D721Med (cell line): ENCODE measurements at regions not wholly inside any gene's neighbourhood (a gene's known extent, or its start where the extent isn't known, plus 50 kb on each side); places are given as distances from the start of the nearest gene placed in this dataset.

Experiments
- DNase-seq: peaks from one replicate; pipeline ENCODE4 v3.0.0; 2011; ENCODE audit warnings: low spot score; ENCODE audit not compliant: insufficient read length
- FAIRE-seq: peaks from 2 replicates; lab custom pipeline; 2011; peaks lifted over from hg19 to GRCh38; lab: Jason Lieb, UNC
- TF ChIP-seq, protein P1 (sequence below): IDR thresholded peaks from 2 replicates; pipeline ENCODE4 v1.5.1; 2012; ENCODE audit warnings: mild to moderate bottlenecking, control low read depth; ENCODE audit not compliant: insufficient read depth; ENCODE audit errors: missing control alignments

GRCh38 chr1:182139496-182139895, 78.0 kb upstream of the ZNF648 start:
- TF ChIP-seq, protein P1, sequence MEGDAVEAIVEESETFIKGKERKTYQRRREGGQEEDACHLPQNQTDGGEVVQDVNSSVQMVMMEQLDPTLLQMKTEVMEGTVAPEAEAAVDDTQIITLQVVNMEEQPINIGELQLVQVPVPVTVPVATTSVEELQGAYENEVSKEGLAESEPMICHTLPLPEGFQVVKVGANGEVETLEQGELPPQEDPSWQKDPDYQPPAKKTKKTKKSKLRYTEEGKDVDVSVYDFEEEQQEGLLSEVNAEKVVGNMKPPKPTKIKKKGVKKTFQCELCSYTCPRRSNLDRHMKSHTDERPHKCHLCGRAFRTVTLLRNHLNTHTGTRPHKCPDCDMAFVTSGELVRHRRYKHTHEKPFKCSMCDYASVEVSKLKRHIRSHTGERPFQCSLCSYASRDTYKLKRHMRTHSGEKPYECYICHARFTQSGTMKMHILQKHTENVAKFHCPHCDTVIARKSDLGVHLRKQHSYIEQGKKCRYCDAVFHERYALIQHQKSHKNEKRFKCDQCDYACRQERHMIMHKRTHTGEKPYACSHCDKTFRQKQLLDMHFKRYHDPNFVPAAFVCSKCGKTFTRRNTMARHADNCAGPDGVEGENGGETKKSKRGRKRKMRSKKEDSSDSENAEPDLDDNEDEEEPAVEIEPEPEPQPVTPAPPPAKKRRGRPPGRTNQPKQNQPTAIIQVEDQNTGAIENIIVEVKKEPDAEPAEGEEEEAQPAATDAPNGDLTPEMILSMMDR: no peak
- FAIRE-seq (no peak), DNase-seq (no peak)

DNA sequence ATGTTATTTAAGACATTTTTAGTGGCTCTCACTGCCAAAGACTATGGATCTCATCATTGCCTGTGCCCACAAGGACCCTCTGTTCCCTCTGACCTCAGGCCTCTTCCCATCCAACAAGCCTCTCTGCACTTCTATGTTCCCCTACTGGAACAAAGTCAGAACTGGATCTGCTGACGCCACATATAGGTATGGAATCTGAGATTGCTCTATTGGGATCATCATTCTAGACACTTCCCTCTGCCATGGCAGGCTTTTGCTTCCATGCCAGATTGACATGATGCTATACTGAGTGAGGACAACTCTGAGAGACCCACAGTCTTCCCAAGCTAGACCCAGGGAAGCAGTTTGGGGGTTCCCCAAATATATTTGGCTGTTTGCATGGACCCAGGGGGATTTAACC, 76.0 kb upstream of the ZNF648 start:
- TF ChIP-seq, protein P1: no peak

GRCh38 chr1:182135946-182136345, 74.4 kb upstream of the ZNF648 start:
- TF ChIP-seq, protein P1: no peak
- DNase-seq (no peak), FAIRE-seq (no peak)

More for the DNA sequence above, 76.0 kb upstream of the ZNF648 start:
- no peak for FAIRE-seq
- DNase-seq: no peak

DNA sequence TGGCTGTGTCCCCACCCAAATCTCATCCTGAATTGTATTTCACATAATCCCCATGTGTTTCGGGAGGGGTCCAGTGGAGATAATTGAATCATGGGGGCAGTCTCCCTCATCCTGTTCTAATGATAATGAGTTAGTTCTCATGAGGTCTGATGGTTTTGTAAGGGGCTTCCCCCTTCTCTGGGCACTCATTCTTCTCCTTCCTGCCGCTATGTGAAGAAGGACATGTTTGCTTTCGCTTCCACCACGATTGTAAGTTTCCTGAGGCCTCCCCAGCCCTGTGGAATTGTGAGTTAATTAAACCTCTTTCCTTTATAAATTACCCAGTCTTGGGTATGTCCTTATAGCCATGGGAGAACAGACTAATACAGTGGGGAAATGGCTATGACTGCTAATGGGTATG, 72.7 kb upstream of the ZNF648 start:
- TF ChIP-seq, protein P1: no peak
- FAIRE-seq (no peak), DNase-seq (no peak)

DNA sequence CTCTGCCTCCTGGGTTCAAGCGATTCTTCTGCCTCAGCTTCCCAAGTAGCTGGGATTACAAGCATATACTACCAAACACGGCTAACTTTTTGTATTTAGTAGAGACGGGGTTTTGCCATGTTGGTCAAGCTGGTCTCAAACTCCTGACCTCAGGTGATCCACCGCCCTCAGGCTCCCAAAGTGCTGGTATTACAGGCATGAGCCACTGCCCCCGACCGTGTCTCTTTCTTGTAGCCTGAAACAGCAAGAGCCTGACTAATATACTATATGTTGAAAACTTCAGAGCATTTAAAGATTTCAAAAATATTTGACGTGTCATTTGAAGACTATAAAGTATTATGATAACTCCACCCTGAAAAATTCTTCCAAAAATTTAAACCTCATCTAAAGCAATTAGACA, 71.7 kb upstream of the ZNF648 start:
- DNase-seq (no peak), FAIRE-seq (no peak)
- TF ChIP-seq, protein P1: no peak

DNA sequence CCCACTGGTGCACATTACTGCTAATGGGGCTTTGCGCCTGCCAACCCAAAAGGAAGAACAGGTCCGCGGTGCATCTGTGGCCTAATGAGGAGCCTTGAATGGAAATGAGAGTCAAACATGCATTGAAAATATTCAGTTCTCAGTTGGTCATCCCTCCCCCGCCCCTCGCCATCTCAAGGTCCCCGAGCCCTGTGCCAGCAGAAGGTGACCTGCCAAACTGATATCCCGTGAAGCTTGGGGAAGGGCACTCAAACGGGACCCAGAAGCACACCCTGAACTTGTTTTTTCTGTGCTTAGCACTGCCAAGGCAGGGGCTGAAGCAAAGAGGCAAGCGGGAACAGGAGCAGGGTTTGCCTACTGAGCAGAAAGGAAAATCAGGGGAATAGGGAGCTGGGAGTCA, 67.9 kb upstream of the ZNF648 start:
- no peak for DNase-seq
- no peak for FAIRE-seq
- TF ChIP-seq, protein P1: no peak

GRCh38 chr1:182128502-182128901, 67.0 kb upstream of the ZNF648 start:
- FAIRE-seq: no peak
- no peak for DNase-seq
- TF ChIP-seq, protein P1: no peak
